Smooth muscle cell (in vitro differentiated cells): ENCODE measurements at regions not wholly inside any gene's neighbourhood (a gene's known extent, or its start where the extent isn't known, plus 50 kb on each side); places are given as distances from the start of the nearest gene placed in this dataset.
"Not testable (repeated sequence)": the region's sequence is repeated elsewhere in the genome, so short reads cannot be mapped to it uniquely, and the experiment has no call there.

Experiments used
- DNase-seq: peaks from one replicate; lab custom pipeline; 2025; ENCODE audit not compliant: unreplicated experiment; lab: John Stamatoyannopoulos, UW
- H2AFZ ChIP-seq: fragments of 200-600 bp; sonication (generic); 2 replicates; pipeline ENCODE4 v1.6.0; 2016; ENCODE audit warnings: antibody characterized with exemption, low read depth, mild to moderate bottlenecking
- H3F3A ChIP-seq: fragments of 200-600 bp; sonication (generic); 2 replicates; pipeline ENCODE4 v1.6.0; 2017; ENCODE audit warnings: antibody characterized with exemption, low read depth
- H3K27ac ChIP-seq: fragments of 200-600 bp; sonication (generic); 2 replicates; pipeline ENCODE4 v1.5.1; 2016; ENCODE audit warnings: low read depth, mild to moderate bottlenecking
- H3K27me3 ChIP-seq: fragments of 200-600 bp; sonication (generic); 2 replicates; pipeline ENCODE4 v1.6.1; 2016; ENCODE audit warnings: low read depth, mild to moderate bottlenecking
- H3K36me3 ChIP-seq: fragments of 200-600 bp; sonication (generic); 2 replicates; pipeline ENCODE4 v1.5.1; 2016; ENCODE audit warnings: low read depth
- H3K4me1 ChIP-seq: fragments of 200-600 bp; sonication (generic); 2 replicates; pipeline ENCODE4 v1.5.1; 2016; ENCODE audit warnings: low read depth
- H3K4me2 ChIP-seq: fragments of 200-600 bp; sonication (generic); 2 replicates; pipeline ENCODE4 v1.6.0; 2016; ENCODE audit warnings: mild to moderate bottlenecking
- H3K4me3 ChIP-seq: fragments of 200-600 bp; sonication (generic); 2 replicates; pipeline ENCODE4 v1.5.1; 2016; ENCODE audit warnings: mild to moderate bottlenecking
- H3K79me2 ChIP-seq: fragments of 200-600 bp; sonication (generic); 2 replicates; pipeline ENCODE4 v1.6.0; 2016; ENCODE audit warnings: low read depth, mild to moderate bottlenecking
- H3K9ac ChIP-seq: fragments of 200-600 bp; sonication (generic); 2 replicates; pipeline ENCODE4 v1.6.0; 2016; ENCODE audit warnings: low read depth
- H3K9me3 ChIP-seq: fragments of 200-600 bp; sonication (generic); replicated peaks from 2 replicates; pipeline ENCODE4 v1.5.1; 2016; ENCODE audit warnings: low read depth
- H4K20me1 ChIP-seq: fragments of 200-600 bp; sonication (generic); 2 replicates; pipeline ENCODE4 v1.6.0; 2016; ENCODE audit warnings: low read depth
- WGBS: methylation state at CpG from one replicate; pipeline ENCODE4 v1.1.7; 2016; ENCODE audit warnings: low lambda C conversion rate; 5-methylcytosine and 5-hydroxymethylcytosine counted together
- TF ChIP-seq, protein P1 (sequence below): fragments of 200-600 bp; sonication (generic); IDR thresholded peaks from 2 replicates; pipeline ENCODE4 v1.5.1; 2017; ENCODE audit warnings: borderline replicate concordance, mild to moderate bottlenecking, antibody characterized with exemption; ENCODE audit not compliant: insufficient read depth, poor library complexity, severe bottlenecking

- Histone ChIP-seq H3K36me3 (no peaks in the 10 kb centered on the region), H3K9ac (no peak overlapping the region), H2AFZ (no peak overlapping the region), H3K4me2 (no peak overlapping the region), H4K20me1 (no peaks in the 10 kb centered on the region), H3K4me1 (no peaks in the 10 kb centered on the region), H3K27ac (no peak overlapping the region), H3K4me3 (no peak overlapping the region), H3K79me2 (no peaks in the 10 kb centered on the region), H3K27me3 (no peaks in the 10 kb centered on the region), H3K9me3 (no peaks in the 10 kb centered on the region), H3F3A (no peaks in the 10 kb centered on the region)
- TF ChIP-seq, protein P1, sequence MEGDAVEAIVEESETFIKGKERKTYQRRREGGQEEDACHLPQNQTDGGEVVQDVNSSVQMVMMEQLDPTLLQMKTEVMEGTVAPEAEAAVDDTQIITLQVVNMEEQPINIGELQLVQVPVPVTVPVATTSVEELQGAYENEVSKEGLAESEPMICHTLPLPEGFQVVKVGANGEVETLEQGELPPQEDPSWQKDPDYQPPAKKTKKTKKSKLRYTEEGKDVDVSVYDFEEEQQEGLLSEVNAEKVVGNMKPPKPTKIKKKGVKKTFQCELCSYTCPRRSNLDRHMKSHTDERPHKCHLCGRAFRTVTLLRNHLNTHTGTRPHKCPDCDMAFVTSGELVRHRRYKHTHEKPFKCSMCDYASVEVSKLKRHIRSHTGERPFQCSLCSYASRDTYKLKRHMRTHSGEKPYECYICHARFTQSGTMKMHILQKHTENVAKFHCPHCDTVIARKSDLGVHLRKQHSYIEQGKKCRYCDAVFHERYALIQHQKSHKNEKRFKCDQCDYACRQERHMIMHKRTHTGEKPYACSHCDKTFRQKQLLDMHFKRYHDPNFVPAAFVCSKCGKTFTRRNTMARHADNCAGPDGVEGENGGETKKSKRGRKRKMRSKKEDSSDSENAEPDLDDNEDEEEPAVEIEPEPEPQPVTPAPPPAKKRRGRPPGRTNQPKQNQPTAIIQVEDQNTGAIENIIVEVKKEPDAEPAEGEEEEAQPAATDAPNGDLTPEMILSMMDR: no peak
- 68% methylated on average over 1 of the region's 1 CpG for WGBS
- no peak for DNase-seq
These were observed 239.3 kb downstream of the KCNK2 start for GRCh38 chr1:215321802-215322201.

DNA sequence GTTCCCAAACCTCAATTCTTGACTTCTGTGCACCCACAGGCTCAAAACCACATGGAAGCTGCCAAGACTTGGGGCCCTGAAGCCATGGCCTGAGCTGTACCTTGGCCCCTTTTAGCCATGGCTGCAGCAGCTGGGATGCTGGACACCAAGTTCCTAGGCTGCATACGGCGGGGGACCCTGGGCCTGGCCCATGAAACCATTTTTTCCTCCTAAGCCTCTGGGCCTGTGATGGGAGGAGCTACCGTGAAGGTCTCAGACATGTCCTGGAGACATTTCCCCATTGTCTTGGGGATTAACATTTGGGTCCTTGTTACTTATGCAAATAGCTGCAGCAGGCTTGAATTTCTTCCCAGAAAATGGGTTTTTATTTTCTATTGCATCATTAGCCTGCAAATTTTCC lies 241.5 kb downstream of the KCNK2 start:
- not testable (repeated sequence) for H3K4me3 ChIP-seq, H3F3A ChIP-seq, H4K20me1 ChIP-seq, H3K79me2 ChIP-seq, H3K9ac ChIP-seq, H3K27ac ChIP-seq, H2AFZ ChIP-seq, H3K4me2 ChIP-seq, H3K9me3 ChIP-seq, DNase-seq, H3K36me3 ChIP-seq, H3K27me3 ChIP-seq, H3K4me1 ChIP-seq
- 79% methylated on average over 3 of the region's 3 CpGs for WGBS

GRCh38 chr1:215330426-215330825 lies 236.7 kb upstream of the KCTD3 start:
- H3K4me3 ChIP-seq: no peak overlapping the region

DNA sequence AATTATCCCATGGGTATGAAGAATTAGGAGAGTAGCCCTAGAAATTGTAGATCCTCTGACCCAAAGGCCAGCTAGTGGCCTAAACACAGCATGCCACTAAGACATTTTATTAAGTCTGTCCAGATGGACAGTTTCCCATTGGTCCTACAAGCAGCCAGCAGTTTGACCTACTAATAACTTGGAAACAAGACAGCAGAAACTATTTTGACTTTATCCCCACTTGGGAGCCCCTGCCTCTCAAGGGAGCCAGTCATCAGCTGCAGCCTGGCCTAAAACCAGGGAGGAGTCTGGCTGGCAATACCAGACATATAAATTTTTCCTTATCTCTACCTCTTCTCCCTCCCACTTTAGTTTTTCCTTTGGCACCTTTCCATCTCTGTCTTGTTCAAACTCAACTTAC lies 222.6 kb upstream of the KCTD3 start:
- H3K79me2 ChIP-seq: no peaks in the 10 kb centered on the region
- no peaks in the 10 kb centered on the region for H4K20me1 ChIP-seq
- H3K9ac ChIP-seq: no peak overlapping the region
- no peaks in the 10 kb centered on the region for H3K36me3 ChIP-seq
- H3K9me3 ChIP-seq: no peaks in the 10 kb centered on the region
- no peaks in the 10 kb centered on the region for H3K27me3 ChIP-seq
- no peak overlapping the region for H3K4me2 ChIP-seq
- no peaks in the 10 kb centered on the region for H3K4me1 ChIP-seq
- H3K27ac ChIP-seq: no peak overlapping the region
- no peak overlapping the region for H2AFZ ChIP-seq
- no peak overlapping the region for H3K4me3 ChIP-seq
- TF ChIP-seq, protein P1: no peak
- DNase-seq: no peak
- H3F3A ChIP-seq: no peaks in the 10 kb centered on the region

More at GRCh38 chr1:215330426-215330825, 236.7 kb upstream of the KCTD3 start:
- Histone ChIP-seq H3K36me3 (no peaks in the 10 kb centered on the region), H3K4me1 (no peaks in the 10 kb centered on the region), H3K79me2 (no peaks in the 10 kb centered on the region), H3K9ac (no peak overlapping the region), H3K9me3 (no peaks in the 10 kb centered on the region), H3K27ac (no peak overlapping the region), H3K27me3 (no peaks in the 10 kb centered on the region), H3K4me2 (no peak overlapping the region), H2AFZ (no peak overlapping the region), H3F3A (no peaks in the 10 kb centered on the region), H4K20me1 (no peaks in the 10 kb centered on the region)
- DNase-seq: no peak
- TF ChIP-seq, protein P1: no peak
